HG02588 (cell line): ENCODE measurements at regions not wholly inside any gene's neighbourhood (a gene's known extent, or its start where the extent isn't known, plus 50 kb on each side); places are given as distances from the start of the nearest gene placed in this dataset.
"Not testable (repeated sequence)": the region's sequence is repeated elsewhere in the genome, so short reads cannot be mapped to it uniquely, and the experiment has no call there.

Experiments used
- ATAC-seq: cut with Tn5 transposase; IDR thresholded peaks from one replicate; pipeline ENCODE4 v1.9.1; 2021; ENCODE audit warnings: mild to moderate bottlenecking, moderate library complexity; ENCODE audit not compliant: unreplicated experiment

DNA sequence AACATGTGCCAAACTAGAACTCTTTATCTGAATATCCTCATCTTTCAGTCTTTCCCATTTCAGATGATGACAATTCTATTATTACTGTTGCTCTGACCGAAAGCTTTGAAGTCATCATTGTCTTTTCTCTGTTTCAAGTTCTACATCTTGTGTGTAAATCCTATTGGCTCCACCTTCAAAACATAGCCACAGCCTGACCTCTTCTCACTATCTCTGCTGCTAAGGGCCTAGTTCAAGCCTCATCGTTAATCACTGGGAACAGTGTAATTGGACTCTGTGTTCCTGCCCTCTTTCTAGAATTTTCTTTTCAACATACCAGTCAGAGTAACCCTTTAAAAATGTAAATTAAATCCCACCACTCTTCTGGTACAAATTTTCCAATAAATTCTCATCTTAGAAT is 105.1 kb downstream of the OXSM start:
- ATAC-seq: no peak

- no peak for ATAC-seq
Measured at GRCh38 chr3:25895443-25895842, 105.6 kb downstream of the OXSM start.

- no peak for ATAC-seq
Measured at GRCh38 chr3:25897019-25897418, 107.1 kb downstream of the OXSM start.

DNA sequence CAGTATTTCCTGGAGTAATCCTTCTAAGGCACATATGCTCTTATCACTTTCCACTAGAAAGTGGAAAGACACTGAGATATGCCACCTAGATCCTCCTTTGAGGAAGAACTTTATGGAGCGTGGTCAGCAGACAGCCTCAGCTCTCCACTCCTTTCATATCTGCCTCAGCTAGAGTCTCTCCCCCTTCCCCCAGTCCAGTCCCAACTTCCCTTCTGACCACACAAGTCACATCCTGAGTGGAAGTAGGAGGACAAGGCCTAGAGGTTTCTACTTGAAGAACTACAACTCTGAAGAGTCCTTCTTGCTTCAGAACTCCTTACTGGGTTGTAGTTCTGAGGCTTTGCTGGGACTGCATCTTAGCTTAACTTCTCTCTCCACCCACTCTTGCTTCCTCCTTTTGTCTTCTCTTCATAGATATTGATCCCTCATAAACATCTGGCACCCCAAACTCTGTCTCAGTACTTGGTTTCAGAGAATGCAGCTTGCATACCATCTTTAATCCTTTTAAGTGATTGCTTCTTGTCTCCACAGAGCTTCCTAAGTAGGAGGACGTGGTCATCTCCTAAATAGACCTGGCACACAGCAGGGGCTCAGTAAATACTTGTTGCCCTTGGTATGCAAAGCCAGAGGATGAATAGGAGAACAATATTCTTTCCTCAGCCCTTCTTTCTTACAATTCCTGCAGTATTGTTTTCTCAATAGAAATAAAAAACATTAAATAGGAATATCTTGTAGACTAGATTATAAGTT is 109.6 kb downstream of the OXSM start:
- ATAC-seq: no peak

DNA sequence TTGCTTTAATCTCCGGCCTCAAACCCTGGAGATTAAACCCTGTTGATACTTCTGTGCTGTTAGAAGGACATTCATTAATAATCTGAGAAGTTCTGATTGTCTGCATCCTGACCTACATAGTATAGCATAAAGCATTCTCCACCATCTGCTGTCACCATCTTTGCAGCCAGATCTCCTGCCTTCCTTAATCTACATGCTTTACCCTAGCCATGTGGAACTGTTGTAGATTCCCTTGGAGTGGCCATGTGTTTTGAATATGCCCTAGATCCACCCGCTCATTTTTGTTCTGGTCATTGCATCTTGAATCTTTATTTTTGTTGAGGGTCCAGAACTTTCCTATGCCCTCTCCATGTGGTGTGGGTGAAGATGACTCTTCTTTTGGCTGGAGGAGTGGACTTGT is 110.3 kb downstream of the OXSM start:
- ATAC-seq: no peak

DNA sequence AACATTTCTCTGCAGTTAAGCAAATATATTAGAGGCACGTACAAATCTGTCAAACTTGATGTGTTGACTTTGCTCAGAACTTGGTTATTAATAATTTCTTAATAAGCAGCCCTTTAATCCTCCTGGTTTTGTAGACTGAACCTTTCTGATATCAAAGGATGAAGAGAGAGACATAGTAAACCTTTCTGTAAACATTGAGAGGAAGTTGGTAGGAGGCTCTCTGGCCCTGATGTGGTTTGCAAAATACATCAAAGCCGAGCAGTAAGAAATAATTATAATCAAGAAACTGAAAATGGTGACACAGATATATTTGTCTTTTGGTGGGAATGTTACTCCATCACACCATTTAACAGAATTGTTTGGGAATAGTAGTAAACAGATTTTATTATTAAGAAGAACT is 111.9 kb downstream of the OXSM start:
- no peak for ATAC-seq

DNA sequence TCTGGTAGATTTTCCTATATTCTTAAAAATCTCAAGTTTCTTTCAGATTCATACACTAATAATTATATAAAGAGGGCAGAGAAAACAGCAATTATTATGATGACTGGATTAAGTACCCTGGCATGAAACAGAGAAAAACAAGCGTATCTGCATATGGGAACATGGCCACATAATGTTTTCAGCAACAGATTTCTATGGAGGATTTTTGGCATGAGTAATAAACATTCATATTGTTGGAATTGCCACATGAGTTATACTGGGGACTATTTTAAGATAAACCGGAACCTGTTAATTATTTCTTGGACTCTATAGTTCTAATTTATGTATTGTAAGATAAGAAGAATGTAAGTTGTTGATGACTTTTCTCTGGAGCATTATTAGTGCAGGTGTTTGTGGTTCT is 112.7 kb downstream of the OXSM start:
- ATAC-seq: no peak

GRCh38 chr3:25903371-25904129 is 113.7 kb downstream of the OXSM start:
- no peak for ATAC-seq

- ATAC-seq: no peak
Measured at GRCh38 chr3:25904206-25904605, 114.3 kb downstream of the OXSM start.

DNA sequence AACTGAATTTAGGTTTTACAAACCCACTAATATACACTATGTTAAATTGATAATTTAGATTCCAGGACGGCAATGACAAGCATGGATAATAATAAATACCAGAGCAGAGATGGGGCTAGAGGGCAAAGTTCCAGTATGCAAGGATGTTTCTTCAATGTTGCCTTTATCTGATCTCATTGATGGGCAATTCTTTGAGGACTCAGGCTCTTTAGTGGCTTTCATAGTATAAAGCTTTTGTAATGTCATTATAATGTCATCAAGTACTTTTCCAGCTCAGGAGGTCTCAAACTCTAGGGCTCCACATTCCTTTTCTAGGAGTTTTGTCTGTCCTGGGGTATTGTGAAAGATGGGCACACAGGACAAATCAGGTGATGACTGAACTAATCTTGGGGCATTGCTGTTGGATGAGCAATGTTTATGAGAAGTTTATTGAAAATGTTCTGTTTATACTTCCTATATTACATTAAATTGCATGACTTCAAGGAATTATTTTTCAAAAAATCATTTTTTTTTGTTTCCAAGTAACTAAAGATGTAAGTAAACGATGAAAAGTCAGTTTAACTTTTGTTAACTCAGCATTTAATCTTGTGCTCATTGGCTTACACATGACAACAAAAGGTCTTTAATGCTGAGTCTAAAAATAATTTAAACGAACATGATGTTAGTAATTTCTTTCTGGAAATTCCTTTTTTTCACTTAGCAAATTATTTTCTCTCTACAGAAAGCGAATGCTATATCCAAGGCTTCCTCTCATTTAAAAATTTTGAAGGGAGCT is 116.4 kb downstream of the OXSM start:
- no peak for ATAC-seq

GRCh38 chr3:25907081-25907480 is 117.2 kb downstream of the OXSM start:
- no peak for ATAC-seq

GRCh38 chr3:25910105-25910504 is 120.2 kb downstream of the OXSM start:
- ATAC-seq: no peak

GRCh38 chr3:25910997-25911396 is 121.1 kb downstream of the OXSM start:
- no peak for ATAC-seq

- ATAC-seq: no peak
Measured at GRCh38 chr3:25911525-25912295, 121.8 kb downstream of the OXSM start.

DNA sequence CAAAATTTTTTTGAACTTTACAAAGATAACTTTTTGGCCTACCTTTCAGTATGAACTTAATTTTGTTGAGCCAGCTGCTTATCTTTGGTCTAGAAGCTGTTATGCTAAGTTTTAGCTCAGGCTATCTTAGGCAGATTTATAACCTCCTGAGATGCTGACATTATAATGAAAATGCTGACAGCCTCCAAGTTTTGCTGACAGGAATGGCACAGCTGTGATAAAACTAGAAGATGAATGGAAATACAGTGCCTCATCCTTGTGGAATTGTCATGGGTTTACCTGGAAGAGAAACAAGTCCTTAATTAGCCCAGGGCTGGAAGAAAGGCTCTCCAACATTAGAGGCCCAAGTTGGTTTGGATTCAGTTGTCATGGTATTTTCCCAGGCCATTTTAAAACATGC is 123.3 kb downstream of the OXSM start:
- no peak for ATAC-seq

GRCh38 chr3:25915673-25916072 is 125.8 kb downstream of the OXSM start:
- ATAC-seq: no peak

DNA sequence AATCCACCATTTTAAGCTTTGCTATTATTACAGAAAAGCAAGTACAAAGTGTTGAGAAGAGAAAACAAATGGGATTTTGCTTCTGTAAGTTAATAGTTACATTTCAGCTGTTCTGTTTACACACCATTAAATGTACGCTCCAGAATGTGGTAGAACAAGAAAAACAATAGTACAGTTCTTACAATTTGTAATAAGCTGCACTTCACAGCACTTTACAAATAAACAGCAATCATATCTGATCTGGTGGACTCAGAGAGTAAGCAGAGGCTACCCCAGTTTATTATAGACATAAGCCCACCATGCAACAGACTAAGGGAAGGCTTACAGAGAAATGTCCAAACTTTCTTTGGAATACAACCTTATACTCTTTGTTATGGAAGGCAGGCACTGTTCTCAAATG is 126.4 kb downstream of the OXSM start:
- no peak for ATAC-seq

DNA sequence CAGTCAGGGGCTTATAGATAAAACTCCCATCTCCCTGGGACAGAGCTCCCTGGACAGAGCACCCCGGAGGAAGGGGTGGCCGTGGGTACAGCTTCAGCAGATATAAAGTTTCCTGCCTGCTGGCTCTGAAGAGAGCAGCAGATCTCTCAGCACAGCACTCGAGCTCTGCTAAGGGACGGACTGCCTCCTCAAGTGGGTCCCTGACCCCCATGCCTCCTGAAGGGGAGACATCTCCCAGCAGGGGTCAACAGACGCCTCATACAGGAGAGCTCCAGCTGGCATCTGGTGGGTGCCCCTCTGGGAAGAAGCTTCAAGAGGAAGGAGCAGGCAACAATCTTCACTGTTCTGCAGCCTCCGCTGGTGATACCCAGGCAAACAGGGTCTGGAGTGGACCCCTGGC is 142.1 kb downstream of the OXSM start:
- ATAC-seq: not testable (repeated sequence)

- ATAC-seq: no peak
Measured at GRCh38 chr3:25938566-25939325, 148.9 kb downstream of the OXSM start.

- no peak for ATAC-seq
Measured at GRCh38 chr3:25940935-25941334, 151.0 kb downstream of the OXSM start.
